HS-27A (cell line): ENCODE measurements at regions not wholly inside any gene's neighbourhood (a gene's known extent, or its start where the extent isn't known, plus 50 kb on each side); places are given as distances from the start of the nearest gene placed in this dataset.

Source experiments
- DNase-seq: peaks from one replicate; pipeline ENCODE4 v3.0.0-alpha.2; 2012; ENCODE audit warnings: low read depth, missing footprints

DNA sequence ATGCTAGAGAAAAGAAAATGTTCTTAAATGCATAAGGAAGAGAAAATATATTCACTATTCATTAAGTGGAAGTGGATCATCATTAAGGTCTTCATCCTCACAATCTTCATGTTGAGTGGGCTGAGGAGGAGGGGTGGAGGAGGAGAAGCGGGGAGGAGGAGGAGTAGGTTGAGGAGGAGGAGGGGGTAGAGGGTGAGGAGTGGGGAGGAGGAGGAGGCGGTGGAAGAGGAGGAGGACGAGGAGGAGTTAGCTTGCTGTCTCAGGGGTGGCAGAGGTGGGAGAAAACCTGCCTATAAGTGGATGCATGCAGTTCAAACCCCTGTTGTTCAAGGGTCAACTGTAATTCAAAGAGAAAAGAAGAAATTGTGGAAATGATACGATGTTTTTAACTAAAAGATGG lies 71.6 kb downstream of the MYEOV start:
- DNase-seq: no peak

DNA sequence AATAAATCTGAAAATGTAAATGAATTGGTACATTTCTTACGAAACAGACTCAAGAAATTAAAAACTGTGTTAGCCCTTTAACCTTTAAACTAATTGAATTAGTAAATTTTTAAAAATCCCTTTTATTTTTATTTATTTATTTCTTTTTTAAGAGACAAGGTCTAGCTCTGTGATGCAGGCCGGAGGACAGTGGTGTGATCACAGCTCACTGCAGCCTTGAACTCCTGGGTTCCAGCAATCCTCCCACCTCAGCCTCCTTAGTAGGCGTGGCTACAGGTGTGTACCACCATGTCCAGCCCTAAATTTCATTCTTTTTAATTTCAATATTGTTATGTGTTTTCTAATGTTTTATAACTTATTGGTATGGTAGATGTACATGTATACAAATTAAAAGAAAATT lies 72.6 kb downstream of the MYEOV start:
- no peak for DNase-seq

DNA sequence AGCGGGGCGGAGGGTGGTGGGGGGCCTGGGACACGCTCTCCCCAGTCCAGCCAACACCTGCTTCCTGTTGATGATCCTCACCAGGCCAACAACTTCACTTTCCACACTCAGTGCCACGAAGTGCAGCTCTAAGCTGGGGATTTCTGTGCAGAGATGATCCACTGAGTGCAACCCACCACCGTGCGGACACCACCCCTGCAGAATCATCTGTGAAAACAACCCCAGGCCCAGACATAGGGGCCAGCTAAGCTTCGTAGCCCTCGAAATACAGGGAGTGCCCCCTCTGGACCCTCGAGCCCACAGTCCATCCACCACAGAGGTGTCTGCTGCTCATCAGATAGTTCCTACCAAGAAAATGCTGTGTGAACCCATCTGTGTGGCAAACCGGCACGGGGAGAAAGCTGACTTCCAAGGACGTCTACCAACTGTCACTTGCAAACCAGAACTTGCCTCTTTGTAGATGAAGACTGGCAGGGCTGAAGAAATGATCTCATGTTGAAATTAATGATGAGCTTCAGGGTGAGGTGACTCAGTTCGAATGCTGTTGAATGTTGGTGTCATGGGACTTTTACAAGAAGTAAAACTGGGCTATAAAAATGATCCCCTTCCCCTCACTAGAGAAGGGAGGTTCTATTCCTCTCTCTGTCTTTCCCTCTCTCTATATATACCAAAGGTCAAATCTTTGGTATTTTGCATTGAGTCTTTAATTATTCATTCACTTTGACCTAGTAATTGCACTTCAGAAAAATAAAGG lies 73.4 kb downstream of the MYEOV start:
- DNase-seq: no peak

DNA sequence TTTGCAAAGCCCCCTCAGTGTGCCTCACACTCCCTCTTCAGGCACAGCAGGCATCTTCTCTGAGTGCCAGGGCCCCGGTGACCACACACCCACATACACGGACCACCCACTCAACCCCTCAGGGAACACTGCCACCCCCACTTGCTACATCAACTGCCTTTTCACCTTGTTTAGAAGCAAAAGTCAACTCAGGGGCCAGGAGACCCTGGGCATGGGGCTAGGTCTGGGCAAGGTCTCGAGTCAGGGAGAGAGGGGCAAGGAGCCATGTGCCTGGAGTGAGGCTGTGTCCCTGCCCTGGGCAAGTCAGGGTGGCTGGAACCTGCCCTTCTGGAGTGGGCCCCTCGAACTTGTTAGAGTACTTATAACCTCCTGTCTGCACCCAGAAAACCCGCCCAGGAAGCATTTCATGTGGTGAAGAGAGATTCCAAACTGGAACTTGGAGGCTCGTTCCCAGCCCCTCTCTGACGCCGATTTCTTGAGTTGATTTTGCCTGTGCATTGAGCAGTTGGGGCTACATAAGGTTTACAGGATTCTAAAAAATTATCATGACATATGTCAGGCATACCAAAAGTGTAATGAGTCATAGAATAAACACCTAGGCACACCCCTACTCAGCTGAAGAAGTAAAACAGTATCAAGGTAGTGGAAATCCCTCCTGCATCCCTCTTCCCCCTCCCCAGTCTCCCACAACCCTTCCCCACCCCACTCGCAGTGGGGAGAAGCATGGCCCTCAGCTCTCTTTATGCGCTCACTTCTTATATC lies 74.3 kb downstream of the MYEOV start:
- DNase-seq: no peak

DNA sequence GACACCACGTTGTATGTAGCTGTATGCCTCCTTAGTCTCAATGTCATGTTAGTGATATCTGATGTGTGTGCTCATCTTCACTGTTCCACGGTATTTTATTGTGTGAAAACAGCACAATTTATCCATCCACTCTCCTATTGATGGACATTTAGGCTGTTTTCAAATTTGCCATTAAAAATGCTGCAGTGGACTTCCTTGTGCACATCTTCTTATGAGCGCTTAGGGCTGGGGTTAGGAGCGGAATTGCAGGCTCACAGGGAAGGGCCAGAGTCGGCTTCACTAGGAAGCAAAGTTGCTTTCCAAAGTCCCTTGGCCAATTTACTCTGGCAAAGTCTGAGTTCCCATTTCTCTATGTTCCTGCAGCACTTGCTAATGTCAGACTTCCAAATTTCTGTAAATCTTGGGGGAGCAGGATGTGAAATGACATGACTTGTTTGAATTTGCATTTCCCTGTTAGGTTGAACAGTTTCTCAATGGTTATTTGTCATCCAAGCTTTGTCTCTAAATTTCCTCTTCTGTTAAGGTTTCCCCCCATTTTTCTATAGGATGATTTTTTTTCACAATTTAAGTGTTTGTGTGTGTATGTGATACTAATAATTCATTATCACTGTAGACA lies 75.4 kb downstream of the MYEOV start:
- no peak for DNase-seq

DNA sequence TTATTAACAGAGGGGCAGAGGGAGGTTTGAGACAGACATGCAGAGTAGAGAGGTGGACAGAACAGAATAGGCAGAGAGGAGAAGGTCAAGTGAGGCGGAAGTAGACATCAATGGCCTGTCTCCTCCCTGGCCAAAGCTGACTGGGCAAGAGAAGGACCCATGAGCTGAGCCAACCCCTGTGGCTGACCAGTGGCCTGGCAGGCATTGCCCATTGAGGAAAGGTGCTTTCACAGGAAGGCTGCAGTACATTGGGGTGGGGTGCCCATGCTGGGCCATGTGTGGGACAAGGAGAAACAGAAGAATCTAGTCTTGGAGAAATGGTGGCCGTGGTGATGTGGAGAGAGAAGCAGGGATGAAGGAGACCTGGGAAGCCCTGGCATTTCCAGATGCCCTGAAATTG lies 76.0 kb downstream of the MYEOV start:
- no peak for DNase-seq

DNA sequence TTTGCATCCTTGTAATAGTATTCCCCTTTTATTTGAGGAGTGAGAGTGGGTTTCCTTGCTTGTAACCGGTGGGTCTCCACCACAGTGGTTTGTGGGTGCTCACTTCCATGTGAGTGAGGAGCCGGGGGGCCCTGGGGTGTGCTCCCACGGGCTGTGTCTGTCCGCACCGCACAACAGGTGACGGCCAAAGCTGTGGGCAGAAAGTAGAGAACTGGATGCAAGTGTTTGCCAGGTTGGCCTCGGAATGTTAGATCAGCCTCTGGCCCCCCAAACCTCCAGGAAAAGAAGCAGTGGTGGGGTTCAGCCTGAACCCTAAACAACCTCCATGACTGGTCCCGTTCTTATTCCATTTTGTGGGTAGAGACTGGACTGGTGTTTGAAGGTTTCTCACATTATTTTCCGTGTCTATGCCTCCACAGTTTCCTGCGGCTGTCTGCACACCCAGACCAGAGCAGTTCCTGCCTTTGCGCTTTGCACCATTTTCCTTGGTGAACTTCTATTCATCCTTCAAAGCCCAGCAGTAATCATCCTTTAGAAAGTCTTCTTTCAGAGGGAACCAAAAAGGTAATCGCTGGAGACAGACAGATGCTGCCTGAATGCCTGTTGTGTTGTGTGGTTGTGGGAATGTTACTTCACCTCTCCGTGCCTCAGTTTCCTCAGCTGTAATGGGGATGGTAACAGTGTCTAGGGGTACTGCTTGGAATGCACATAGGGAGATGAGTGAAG lies 77.2 kb downstream of the MYEOV start:
- no peak for DNase-seq

DNA sequence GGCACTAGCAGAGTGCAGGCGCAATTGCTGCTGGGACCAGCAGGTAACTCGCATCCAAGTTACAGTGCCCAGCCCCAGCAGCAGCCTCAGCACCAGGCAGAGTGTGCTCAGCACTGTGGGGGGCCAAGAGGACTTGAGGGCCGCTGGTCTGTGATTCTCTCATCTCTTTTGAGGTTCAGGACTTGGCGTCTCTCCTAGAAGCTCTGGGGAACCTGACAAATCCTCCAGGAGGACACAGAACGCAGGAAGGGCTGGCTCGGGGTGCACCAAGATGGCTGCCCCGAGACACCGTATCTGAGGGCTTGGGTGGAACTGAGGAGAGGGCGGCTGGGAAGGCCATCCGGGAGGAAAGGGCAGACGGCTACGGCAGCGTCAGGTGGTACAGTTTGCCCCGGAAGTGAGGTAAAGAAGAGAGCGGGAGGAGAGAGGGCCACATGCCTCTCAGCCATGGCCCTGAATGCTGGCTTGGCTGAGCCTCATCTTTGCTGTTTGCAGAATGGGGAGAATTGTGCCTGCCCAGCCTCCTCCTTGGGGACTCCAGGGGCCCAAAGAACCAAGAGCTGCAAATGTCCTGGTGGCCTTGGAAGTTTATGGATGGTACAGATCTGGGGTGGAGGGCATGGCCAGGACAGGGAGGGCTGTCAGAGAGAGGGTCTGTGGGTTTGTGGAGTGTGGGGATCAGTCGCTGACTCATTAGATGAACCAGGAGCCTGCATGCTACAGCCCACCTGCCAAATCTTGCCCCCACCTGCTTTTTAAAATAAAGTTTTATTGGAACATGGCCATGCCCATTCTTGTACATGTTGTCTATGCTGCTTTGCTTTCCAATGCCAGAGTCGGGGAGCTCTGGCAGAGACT lies 78.0 kb downstream of the MYEOV start:
- DNase-seq: no peak

DNA sequence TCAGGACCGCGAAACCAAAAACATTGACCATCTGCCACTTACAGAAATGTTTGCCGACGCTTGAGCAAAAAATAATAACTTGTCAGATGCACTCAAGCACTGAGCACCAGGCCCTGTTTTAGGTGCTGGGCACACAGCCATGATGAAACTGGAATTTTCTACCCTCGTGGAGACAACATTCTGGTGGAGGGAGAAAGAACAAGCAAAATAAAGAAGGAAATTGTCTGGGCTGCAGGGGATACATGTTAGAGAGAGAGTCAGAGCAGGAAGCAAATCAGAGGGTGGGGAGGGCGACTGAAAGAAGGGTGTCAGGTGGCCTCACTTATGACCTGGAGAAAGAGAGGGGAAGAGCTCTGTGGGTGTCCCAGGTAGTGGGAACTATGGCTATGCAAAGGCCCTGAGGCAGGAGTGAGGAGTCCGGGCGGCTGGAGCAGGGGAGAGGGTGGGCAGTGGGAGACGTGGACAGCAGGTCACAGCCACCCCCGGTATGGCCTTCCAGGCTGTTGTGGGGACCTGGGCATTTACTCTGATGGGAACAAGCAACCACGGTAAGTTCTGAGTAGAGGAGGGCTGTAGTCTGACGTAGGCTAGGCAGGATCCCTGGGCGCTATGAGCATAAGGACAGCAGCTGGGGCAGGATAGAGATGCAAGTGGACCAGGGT lies 78.8 kb downstream of the MYEOV start:
- no peak for DNase-seq

DNA sequence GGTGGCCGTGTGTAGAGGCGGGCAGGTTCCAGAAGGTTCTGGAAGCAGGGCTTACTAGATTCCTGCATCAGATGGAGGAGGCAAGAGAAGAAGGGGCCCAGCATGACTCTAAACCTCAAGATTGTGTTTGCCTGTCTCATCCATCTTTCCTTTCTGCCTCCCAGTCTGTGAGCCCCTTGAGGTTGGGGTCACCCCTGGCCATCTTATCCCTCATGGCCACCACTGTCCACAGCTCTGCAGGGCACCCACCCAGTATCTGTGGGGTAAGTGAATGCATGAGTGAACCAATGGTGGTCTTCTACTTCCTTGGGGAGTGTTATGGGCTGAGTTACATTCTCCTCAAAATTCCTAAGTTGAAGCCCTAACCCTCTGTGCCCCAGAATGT lies 79.3 kb downstream of the MYEOV start:
- no peak for DNase-seq

DNA sequence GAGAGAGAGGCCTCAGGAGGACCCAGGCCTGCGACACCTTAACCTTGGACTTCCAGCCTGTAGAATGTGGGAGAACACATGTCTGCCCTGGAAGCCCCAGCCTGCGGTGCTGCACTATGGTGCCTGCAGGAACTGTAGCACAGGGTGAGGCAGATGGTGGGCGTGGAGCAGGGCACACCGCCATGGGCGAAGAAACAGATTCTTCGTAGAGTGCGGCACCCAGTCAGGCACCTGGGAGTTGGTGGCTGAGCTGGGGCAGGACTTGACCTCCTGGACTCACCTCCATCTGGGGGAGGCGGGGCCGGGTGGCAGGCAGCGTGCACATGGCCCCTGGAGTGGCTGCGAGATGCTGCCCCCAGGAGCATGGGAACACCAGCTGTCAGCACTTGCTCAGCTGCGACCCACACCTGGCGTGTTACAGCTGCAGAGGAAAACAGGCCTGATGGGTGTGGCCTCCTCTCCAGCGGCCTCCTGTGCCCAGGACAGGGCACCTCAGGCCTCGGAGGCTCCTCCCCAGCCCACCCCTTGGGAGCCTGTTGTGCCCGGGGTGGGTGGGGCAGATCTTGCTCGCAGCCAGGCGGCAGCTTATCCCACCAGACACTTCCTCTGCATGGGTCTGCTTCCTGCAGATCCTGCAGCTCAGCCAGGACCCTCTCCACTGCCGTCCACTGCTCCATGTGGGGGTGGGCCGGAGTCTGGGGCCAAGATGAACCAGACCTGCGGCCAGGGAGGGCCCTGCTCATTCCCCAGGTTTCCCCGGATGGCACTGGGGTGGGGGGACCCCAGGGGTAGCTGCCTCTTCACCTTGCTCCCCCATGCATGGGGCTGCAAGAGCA lies 80.4 kb downstream of the MYEOV start:
- no peak for DNase-seq

DNA sequence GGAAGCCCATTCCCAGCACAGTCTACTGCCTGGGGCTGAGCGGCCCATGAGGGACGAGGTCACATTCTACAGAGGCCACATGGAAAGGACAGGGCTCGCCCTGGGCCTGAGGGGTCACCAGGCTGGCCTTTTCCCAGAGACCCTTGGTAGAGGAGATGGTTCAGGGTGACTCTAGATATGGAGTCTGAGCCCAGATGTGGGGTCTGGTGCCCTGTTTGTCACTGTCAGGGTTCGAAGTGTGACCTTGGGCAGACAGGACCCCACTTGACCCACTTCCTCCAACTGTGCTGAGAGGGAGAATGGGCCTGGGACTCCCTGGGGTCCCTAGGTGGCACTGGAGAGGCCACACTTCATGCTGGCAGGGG lies 81.0 kb downstream of the MYEOV start:
- no peak for DNase-seq

DNA sequence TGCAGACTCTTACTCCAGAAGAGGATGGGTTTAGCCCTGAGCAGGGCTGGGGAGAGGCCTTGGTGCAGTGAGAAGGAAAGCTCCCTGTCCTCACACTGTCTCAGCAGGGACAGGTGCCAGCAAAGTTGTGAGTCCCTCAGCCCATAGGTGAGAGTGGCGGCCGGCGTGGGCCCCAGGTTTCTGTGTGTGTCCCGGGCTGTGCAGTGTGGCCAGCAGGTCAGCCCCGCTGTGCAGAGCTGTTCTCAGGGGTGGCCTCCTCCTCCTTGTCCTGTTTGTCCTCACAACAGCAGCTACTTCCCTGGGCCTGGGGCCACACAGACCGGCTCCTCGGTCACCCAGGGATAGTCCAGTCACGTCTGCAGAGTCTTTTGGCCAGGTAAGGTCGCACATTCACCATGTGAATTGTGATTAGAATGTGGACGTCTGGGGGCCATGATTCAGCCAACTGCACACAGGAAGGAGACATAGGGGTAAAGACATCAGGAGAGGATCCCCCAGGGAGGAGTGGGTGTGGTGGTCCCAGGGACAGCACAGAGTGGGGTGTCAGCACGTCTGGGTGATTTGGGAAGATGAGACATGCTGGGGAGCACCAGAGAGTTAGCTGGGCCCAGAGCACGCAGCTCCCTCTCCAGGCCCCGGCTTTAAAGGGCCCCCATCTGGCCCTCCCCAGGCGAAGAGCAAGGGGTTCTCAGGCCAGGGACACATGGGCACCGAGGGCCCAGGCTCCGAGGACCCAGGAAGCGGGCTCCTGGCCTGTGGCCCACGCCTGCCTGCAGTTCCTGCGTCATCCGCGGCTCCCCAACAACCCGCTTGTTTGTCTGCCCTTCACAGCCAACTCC lies 81.6 kb downstream of the MYEOV start:
- no peak for DNase-seq

DNA sequence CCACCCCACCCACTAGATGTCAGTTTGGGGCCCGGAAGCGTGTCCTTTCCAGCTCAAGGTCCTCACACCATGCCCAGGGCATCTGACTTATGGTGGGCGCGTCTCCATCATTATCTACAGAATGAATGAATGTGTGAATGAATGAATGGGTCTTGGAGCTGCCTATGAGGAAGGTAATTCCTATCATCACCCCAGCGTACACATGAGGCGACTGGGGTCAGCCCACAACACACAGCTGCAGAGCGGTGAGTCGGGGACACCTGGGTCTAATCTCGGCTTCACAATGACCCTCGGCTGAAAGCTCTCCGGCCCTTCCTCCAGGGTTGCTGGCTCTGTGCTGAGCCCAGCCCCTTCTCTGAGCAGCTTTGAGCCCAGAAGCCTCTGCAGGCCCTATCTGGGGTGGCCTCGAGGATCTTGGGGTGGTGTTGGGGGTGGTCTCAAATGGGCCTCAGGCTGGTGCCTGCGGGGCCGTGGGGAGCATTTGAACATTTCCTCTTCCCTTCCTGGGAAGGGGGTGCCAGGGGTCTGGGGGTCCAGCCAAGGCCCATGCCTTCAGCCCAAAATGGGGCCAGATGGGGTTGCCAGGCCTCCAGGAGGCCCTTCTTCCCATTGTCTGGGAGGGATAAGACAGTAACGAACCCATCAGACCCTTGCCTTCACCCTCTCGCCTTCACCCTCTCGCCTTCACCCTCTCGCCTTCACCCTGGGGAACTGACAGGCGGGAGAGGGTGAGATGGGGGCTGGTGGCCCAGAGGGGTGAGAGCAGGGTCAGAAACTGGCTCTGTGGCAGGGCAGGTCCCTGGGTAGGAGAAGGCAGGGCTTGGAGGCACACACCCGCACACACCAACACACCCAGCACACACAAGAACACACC lies 82.4 kb downstream of the MYEOV start:
- DNase-seq: no peak

DNA sequence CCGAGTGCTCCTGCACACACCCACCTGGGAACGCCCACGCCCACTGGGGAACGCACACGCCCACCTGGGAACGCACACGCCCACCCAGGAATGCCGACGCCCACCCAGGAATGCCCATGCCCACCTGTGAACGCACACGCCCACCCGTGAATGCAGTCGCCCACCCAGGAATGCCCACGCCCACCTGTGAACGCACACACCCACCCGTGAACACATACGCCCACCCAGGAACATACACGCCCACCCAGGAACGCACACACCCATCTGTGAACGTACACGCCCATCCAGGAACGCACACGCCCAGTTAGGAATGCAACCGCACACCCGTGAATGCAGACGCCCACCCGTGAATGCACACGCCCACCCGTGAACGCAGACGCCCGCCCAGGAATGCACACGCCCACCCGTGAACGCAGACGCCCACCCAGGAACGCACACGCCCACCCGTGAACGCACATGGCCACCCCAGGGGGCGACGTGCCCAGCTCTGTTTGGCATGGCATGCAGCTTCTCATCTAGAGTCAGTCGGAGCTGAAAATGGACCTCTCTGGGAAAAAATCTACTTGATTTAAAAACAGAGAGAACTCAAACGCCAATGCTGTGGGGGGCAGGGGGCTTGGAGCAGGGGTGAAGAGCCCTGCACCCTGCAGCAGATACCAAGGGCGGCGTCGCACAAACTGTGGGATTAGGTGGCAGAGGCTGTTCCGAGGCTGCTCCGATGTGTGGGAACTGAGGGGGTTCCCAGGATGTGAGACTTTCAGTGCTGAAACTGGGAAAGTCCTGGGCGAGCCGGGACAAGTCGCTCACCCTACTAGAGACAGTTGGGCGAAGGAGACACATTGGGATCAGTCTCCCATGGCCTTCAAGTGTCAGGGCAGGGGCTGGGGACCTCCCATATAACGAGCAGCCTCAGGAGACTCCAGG lies 83.3 kb downstream of the MYEOV start:
- no peak for DNase-seq

DNA sequence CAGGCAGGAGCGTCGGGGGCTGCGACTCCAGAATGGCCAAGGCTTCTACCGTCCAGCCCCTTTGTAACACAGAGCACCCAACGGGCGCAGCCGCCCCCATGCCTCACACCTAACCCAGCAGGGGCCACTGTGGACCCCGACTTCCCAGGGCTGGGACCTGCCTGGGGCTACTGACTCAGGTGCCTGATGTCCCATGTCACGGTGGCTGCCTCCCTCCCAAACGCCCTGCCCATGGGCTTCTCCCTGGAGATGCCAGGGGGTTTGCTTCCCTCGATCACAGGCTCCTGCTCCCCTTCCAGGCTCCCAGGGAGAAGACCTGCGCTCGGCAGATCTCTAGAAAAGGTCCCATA lies 84.0 kb downstream of the MYEOV start:
- no peak for DNase-seq
